K562 (cell line): ENCODE measurements at regions not wholly inside any gene's neighbourhood (a gene's known extent, or its start where the extent isn't known, plus 50 kb on each side); places are given as distances from the start of the nearest gene placed in this dataset.

Experiments
- CHD7 ChIP-seq: fragments of 200-600 bp; sonication (generic); IDR thresholded peaks from one replicate; pipeline ENCODE4 v1.6.1; 2012; ENCODE audit warnings: mild to moderate bottlenecking, low read depth, low read length, inconsistent platforms
- NR2C2 ChIP-seq, 2 experiments: fragments of 200-800 bp in 1 of 2; sonication (Bioruptor generic) in 1 of 2; sonication (generic) in 1 of 2; formaldehyde crosslinking in 1 of 2; IDR thresholded peaks; 2 replicates each; pipeline versions ENCODE4 v1.6.1 to v1.8.0; 2016 to 2022; ENCODE audit warnings: mild to moderate bottlenecking in 1 of 2, missing compliant biosample characterization in 1 of 2, missing genetic modification characterization in 1 of 2, missing genetic modification reagents in 1 of 2

- TF ChIP-seq NR2C2 (CRISPR knock-in tag; IDR thresholded peaks at IDR 0.05) (no peak), NR2C2 (tag; IDR thresholded peaks at IDR 0.05) (no peak), CHD7 (no peak)
- TF ChIP-seq, all 486 proteins: peak for 0
Measured at GRCh38 chrX:137362583-137362982, 203.3 kb upstream of the ZIC3 start (continued).
